GM10266 (cell line): ENCODE measurements at regions not wholly inside any gene's neighbourhood (a gene's known extent, or its start where the extent isn't known, plus 50 kb on each side); places are given as distances from the start of the nearest gene placed in this dataset.

Source experiments
- DNase-seq: peaks from one replicate; pipeline ENCODE4 v3.0.0; 2012; ENCODE audit errors: extremely low spot score
- CTCF ChIP-seq: IDR thresholded peaks from 2 replicates; pipeline ENCODE4 v1.5.1; 2012; ENCODE audit warnings: mild to moderate bottlenecking, low read depth; ENCODE audit not compliant: control insufficient read depth, insufficient read depth; ENCODE audit errors: missing control alignments

- no peak for TF ChIP-seq CTCF
- DNase-seq = no peak
Observed at GRCh38 chr5:25573691-25574090, 928.9 kb upstream of the CDH10 start.

- TF ChIP-seq CTCF = no peak
Observed at GRCh38 chr5:25570067-25570583, 925.3 kb upstream of the CDH10 start.

GRCh38 chr5:25568989-25569625, 924.3 kb upstream of the CDH10 start:
- no peak for DNase-seq
- TF ChIP-seq CTCF = no peak

More at GRCh38 chr5:25570067-25570583, 925.3 kb upstream of the CDH10 start:
- no peak for DNase-seq

- TF ChIP-seq CTCF = no peak
Observed at GRCh38 chr5:25568294-25568693, 923.5 kb upstream of the CDH10 start.

GRCh38 chr5:25567881-25568280, 923.1 kb upstream of the CDH10 start:
- no peak for TF ChIP-seq CTCF
- DNase-seq = no peak

More at GRCh38 chr5:25568294-25568693, 923.5 kb upstream of the CDH10 start:
- DNase-seq = no peak

- DNase-seq = no peak
- TF ChIP-seq CTCF = no peak
Observed at GRCh38 chr5:25562656-25563055, 917.9 kb upstream of the CDH10 start.

GRCh38 chr5:25554077-25554476, 909.3 kb upstream of the CDH10 start:
- no peak for DNase-seq
- TF ChIP-seq CTCF = no peak
